ENCODE measurements at regions not wholly inside any gene's neighbourhood (a gene's known extent, or its start where the extent isn't known, plus 50 kb on each side); places are given as distances from the start of the nearest gene placed in this dataset.

- TF ChIP-seq ZNF512 (CRISPR knock-in tag; IDR thresholded peaks at IDR 0.05) (no peak), NFYC (CRISPR knock-in tag; IDR thresholded peaks at IDR 0.05) (no peak), HMG20A (CRISPR knock-in tag; IDR thresholded peaks at IDR 0.05; ENCODE audit: borderline replicate concordance) (peak; percentile 79; the same call in 1 of the 2 replicates), RBM22 (optimal IDR thresholded peaks at IDR 0.05; ENCODE audit: low read length) (no peak), ZSCAN30 (CRISPR knock-in tag; IDR thresholded peaks at IDR 0.05) (no peak), ZBTB34 (CRISPR knock-in tag; IDR thresholded peaks at IDR 0.05) (no peak), ZBED4 (CRISPR knock-in tag; IDR thresholded peaks at IDR 0.05; ENCODE audit: borderline replicate concordance) (no peak), ZNF816 (CRISPR knock-in tag; IDR thresholded peaks at IDR 0.05; ENCODE audit: borderline replicate concordance) (peak; percentile 63; the same call in 1 of the 2 replicates), TCF7L2 (IDR thresholded peaks at IDR 0.05; ENCODE audit: low read depth, low read length) (peak; percentile 51; the same call in 1 of the 2 replicates), ZNF570 (CRISPR knock-in tag; IDR thresholded peaks at IDR 0.05; ENCODE audit: borderline replicate concordance) (no peak), ZNF709 (CRISPR knock-in tag; IDR thresholded peaks at IDR 0.05) (no peak), ZNF24 (IDR thresholded peaks at IDR 0.05) (no peak), ZSCAN12 (CRISPR knock-in tag; IDR thresholded peaks at IDR 0.05) (no peak), ZNF550 (CRISPR knock-in tag; IDR thresholded peaks at IDR 0.05; ENCODE audit: borderline replicate concordance) (no peak), GATAD2A (CRISPR knock-in tag; IDR thresholded peaks at IDR 0.05) (peak; percentile 86), RFXANK (CRISPR knock-in tag; IDR thresholded peaks at IDR 0.05) (no peak), NFATC3 (CRISPR knock-in tag; IDR thresholded peaks at IDR 0.05) (no peak), ZMAT5 (CRISPR knock-in tag; IDR thresholded peaks at IDR 0.05; ENCODE audit: borderline replicate concordance, low read depth) (no peak), NRL (CRISPR knock-in tag; IDR thresholded peaks at IDR 0.05; ENCODE audit: borderline replicate concordance) (no peak), YY1 (IDR thresholded peaks at IDR 0.05; ENCODE audit: insufficient read depth, insufficient replicate concordance, low read depth, low read length) (peak; percentile 21)
- TF ChIP-seq, protein P1, sequence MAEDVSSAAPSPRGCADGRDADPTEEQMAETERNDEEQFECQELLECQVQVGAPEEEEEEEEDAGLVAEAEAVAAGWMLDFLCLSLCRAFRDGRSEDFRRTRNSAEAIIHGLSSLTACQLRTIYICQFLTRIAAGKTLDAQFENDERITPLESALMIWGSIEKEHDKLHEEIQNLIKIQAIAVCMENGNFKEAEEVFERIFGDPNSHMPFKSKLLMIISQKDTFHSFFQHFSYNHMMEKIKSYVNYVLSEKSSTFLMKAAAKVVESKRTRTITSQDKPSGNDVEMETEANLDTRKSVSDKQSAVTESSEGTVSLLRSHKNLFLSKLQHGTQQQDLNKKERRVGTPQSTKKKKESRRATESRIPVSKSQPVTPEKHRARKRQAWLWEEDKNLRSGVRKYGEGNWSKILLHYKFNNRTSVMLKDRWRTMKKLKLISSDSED (CRISPR knock-in tag; IDR thresholded peaks at IDR 0.05), result no peak
Observed at GRCh38 chr12:75900781-75901254, 130.8 kb downstream of the PHLDA1 start (continued).
